CD14-positive monocyte (primary cell): ENCODE measurements at regions not wholly inside any gene's neighbourhood (a gene's known extent, or its start where the extent isn't known, plus 50 kb on each side); places are given as distances from the start of the nearest gene placed in this dataset.

Source experiments
- DNase-seq, 3 donors: peaks; one replicate each; pipeline ENCODE4 v3.0.0-alpha.2; 2011 to 2022
- H2AFZ ChIP-seq: 2 replicates; pipeline ENCODE4 v1.6.0; 2012; ENCODE audit warnings: mild to moderate bottlenecking, low read depth, low read length, inconsistent platforms; ENCODE audit not compliant: insufficient read depth, poor library complexity, severe bottlenecking
- H3K27ac ChIP-seq, 2 donors: 1 replicate in 1 of 2; 2 replicates in 1 of 2; pipeline ENCODE4 v1.5.1; 2012 to 2013; ENCODE audit warnings: low read length in 2 of 2, control low read depth in 1 of 2, inconsistent platforms in 1 of 2, low read depth in 1 of 2, mild to moderate bottlenecking in 1 of 2
- H3K27me3 ChIP-seq, 2 donors: one replicate each; pipeline versions ENCODE4 v1.6.0 to v1.6.1; 2011 to 2013; ENCODE audit warnings: low read length in 2 of 2; ENCODE audit not compliant: control insufficient read depth in 2 of 2, insufficient read depth in 2 of 2
- H3K36me3 ChIP-seq, 2 donors: replicated peaks in 1 of 2; 1 replicate in 1 of 2; 2 replicates in 1 of 2; pipeline versions ENCODE4 v1.5.1 to v1.6.1; 2012 to 2013; ENCODE audit warnings: low read length in 2 of 2, control low read depth in 1 of 2, inconsistent platforms in 1 of 2, mild to moderate bottlenecking in 1 of 2; ENCODE audit not compliant: insufficient read depth in 2 of 2, control insufficient read depth in 1 of 2
- H3K4me1 ChIP-seq, 2 donors: 1 replicate in 1 of 2; 2 replicates in 1 of 2; pipeline versions ENCODE4 v1.5.1 to v1.6.1; 2012 to 2013; ENCODE audit warnings: low read length in 2 of 2, control low read depth in 1 of 2, inconsistent platforms in 1 of 2, mild to moderate bottlenecking in 1 of 2, moderate library complexity in 1 of 2; ENCODE audit not compliant: insufficient read depth in 2 of 2, control insufficient read depth in 1 of 2
- H3K4me2 ChIP-seq: replicated peaks from 2 replicates; pipeline ENCODE3; 2012; ENCODE audit warnings: low read length, moderate library complexity, mild to moderate bottlenecking; ENCODE audit not compliant: poor library complexity, severe bottlenecking; ENCODE audit errors: extremely low read depth
- H3K4me3 ChIP-seq, 3 experiments: fragments of 200-600 bp in 1 of 3; sonication (generic) in 1 of 3; replicated peaks in 1 of 3; 1 replicate in 2 of 3; 2 replicates in 1 of 3; pipeline ENCODE4 v1.5.1; 2011 to 2013; ENCODE audit warnings: low read length in 3 of 3, mild to moderate bottlenecking in 3 of 3, control low read depth in 2 of 3, low read depth in 2 of 3, inconsistent platforms in 1 of 3, moderate library complexity in 1 of 3
- H3K79me2 ChIP-seq: 2 replicates; pipeline ENCODE4 v1.6.0; 2012; ENCODE audit warnings: mild to moderate bottlenecking, control low read depth, inconsistent platforms, low read length, moderate library complexity; ENCODE audit not compliant: insufficient read depth
- H3K9ac ChIP-seq: 2 replicates; pipeline ENCODE4 v1.6.0; 2017; ENCODE audit warnings: low read length, mild to moderate bottlenecking; ENCODE audit not compliant: insufficient read depth, poor library complexity, severe bottlenecking
- H3K9me3 ChIP-seq, 2 donors: replicated peaks in 1 of 2; 1 replicate in 1 of 2; 2 replicates in 1 of 2; pipeline versions ENCODE4 v1.5.1 to v1.6.1; 2012 to 2013; ENCODE audit warnings: low read length in 2 of 2, control low read depth in 1 of 2; ENCODE audit not compliant: control insufficient read depth in 1 of 2, insufficient read depth in 1 of 2
- H4K20me1 ChIP-seq: 2 replicates; pipeline ENCODE4 v1.6.0; 2012; ENCODE audit warnings: mild to moderate bottlenecking, low read length, control low read depth, moderate library complexity; ENCODE audit not compliant: insufficient read depth
- H3K27ac Mint-ChIP-seq, 7 donors: one replicate each; pipeline ENCODE4 v1.8.0; 2020; ENCODE audit warnings: mild to moderate bottlenecking in 7 of 7, mixed read lengths in 7 of 7, moderate library complexity in 6 of 7, inconsistent platforms in 2 of 7
- H3K27me3 Mint-ChIP-seq, 3 donors: one replicate each; pipeline ENCODE4 v1.8.0; 2021 to 2022; ENCODE audit warnings: low read depth in 3 of 3, mild to moderate bottlenecking in 3 of 3, mixed read lengths in 3 of 3, moderate library complexity in 3 of 3, inconsistent platforms in 1 of 3
- H3K36me3 Mint-ChIP-seq, 2 donors: one replicate each; pipeline ENCODE4 v1.8.0; 2020; ENCODE audit warnings: mixed read lengths in 2 of 2, inconsistent platforms in 1 of 2, mild to moderate bottlenecking in 1 of 2
- H3K4me1 Mint-ChIP-seq: one replicate; pipeline ENCODE4 v1.8.0; 2020; ENCODE audit warnings: mild to moderate bottlenecking, mixed read lengths
- H3K4me3 Mint-ChIP-seq, 2 donors: one replicate each; pipeline ENCODE4 v1.8.0; 2020; ENCODE audit warnings: mild to moderate bottlenecking in 2 of 2, mixed read lengths in 2 of 2, moderate library complexity in 1 of 2
- H3K9me3 Mint-ChIP-seq, 7 donors: one replicate each; pipeline ENCODE4 v1.8.0; 2020 to 2022; ENCODE audit warnings: mixed read lengths in 7 of 7, mild to moderate bottlenecking in 6 of 7, moderate library complexity in 6 of 7, inconsistent platforms in 2 of 7
- CTCF ChIP-seq: fragments of 200-600 bp; IDR thresholded peaks from one replicate; pipeline ENCODE4 v1.8.0; 2022; ENCODE audit warnings: antibody characterized with exemption, mild to moderate bottlenecking
- WGBS: methylation state at CpG from one replicate; pipeline ENCODE4 v1.1.5; 2013; ENCODE audit warnings: missing lambda C conversion rate; ENCODE audit not compliant: insufficient coverage; 5-methylcytosine and 5-hydroxymethylcytosine counted together
- intact Hi-C, 2 donors: fragments of 100-400 bp; cut with micrococcal nuclease; formaldehyde crosslinking; loops; one replicate each; pipeline versions ENCODE4 v1.15.0 to v1.15.1; 2023

GRCh38 chr4:123750044-123750443 is 353.4 kb downstream of the SPRY1 start:
- Histone ChIP-seq H4K20me1 (no peaks in the 10 kb centered on the region), H2AFZ (no peak overlapping the region), H3K4me1 (peaks cover 0 to 1% of the 10 kb centered on the region in 2 donors), H3K27me3 (no peaks in the 10 kb centered on the region), H3K27ac (no peak overlapping the region), H3K4me3 (no peak overlapping the region), H3K9me3 (no peaks in the 10 kb centered on the region), H3K9ac (no peak overlapping the region), H3K36me3 (no peaks in the 10 kb centered on the region), H3K4me2 (no peak overlapping the region), H3K79me2 (no peaks in the 10 kb centered on the region)
- no peak for DNase-seq
- Mint-ChIP-seq H3K4me1 (peaks cover 12% of the 10 kb centered on the region), H3K27me3 (peaks cover 0 to 5% (median 0%) of the 10 kb centered on the region in 3 donors), H3K27ac (no peak overlapping the region), H3K36me3 (no peaks in the 10 kb centered on the region), H3K9me3 (peaks cover 0 to 2% (median 0%) of the 10 kb centered on the region in 7 donors), H3K4me3 (no peak overlapping the region)
- intact Hi-C loops, result no loop called here
- TF ChIP-seq CTCF, result no peak
- whole genome bisulfite sequencing, result 92% methylated on average over 2 of the region's 3 CpGs

GRCh38 chr4:123755655-123756054 is 359.1 kb downstream of the SPRY1 start:
- Mint-ChIP-seq H3K9me3 (no peaks in the 10 kb centered on the region), H3K4me3 (no peak overlapping the region), H3K36me3 (no peaks in the 10 kb centered on the region), H3K27me3 (peaks cover 0 to 2% (median 1%) of the 10 kb centered on the region in 3 donors), H3K27ac (no peak overlapping the region), H3K4me1 (no peaks in the 10 kb centered on the region)
- H3K27ac ChIP-seq, result no peak overlapping the region
- no peak for DNase-seq
- H4K20me1 ChIP-seq, result no peaks in the 10 kb centered on the region
- H2AFZ ChIP-seq, result no peak overlapping the region
- no peak overlapping the region for H3K4me2 ChIP-seq
- H3K79me2 ChIP-seq, result no peaks in the 10 kb centered on the region
- H3K36me3 ChIP-seq, result no peaks in the 10 kb centered on the region
- no peak for TF ChIP-seq CTCF
- H3K27me3 ChIP-seq, result no peaks in the 10 kb centered on the region
- 83% methylated on average over 1 of the region's 2 CpGs for WGBS
- no peaks in the 10 kb centered on the region for H3K4me1 ChIP-seq
- no peak overlapping the region for H3K4me3 ChIP-seq
- no peaks in the 10 kb centered on the region for H3K9me3 ChIP-seq
- intact Hi-C loops, result no loop called here
- no peak overlapping the region for H3K9ac ChIP-seq
